HG03432 (cell line): ENCODE measurements at regions not wholly inside any gene's neighbourhood (a gene's known extent, or its start where the extent isn't known, plus 50 kb on each side); places are given as distances from the start of the nearest gene placed in this dataset.
A peak's percentile ranks its signal among the peaks of the same experiment; 100 is the strongest.

Source experiments
- ATAC-seq: cut with Tn5 transposase; IDR thresholded peaks from one replicate; pipeline ENCODE4 v1.9.1; 2021; ENCODE audit warnings: mild to moderate bottlenecking, moderate library complexity; ENCODE audit not compliant: unreplicated experiment

DNA sequence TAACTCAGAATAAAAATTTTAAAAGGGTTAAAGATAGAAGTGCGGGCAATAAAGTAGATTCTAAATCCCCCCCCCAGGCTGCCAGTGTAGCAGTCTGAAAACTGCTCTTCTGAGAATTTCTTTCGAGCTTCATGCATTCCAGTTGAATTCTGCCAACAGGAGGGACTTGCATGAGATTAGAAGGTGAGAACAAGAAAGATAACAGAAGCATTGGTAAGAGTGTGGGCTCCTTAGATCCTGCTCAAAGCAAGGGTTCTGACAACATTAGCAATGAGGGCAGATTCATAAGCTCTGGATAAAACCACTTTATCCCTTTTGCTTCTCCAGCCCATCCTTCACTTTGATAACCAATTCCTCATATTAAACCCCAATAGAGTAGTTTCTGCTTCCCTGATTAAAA, 235.9 kb upstream of the CDH6 start:
- no peak for ATAC-seq

DNA sequence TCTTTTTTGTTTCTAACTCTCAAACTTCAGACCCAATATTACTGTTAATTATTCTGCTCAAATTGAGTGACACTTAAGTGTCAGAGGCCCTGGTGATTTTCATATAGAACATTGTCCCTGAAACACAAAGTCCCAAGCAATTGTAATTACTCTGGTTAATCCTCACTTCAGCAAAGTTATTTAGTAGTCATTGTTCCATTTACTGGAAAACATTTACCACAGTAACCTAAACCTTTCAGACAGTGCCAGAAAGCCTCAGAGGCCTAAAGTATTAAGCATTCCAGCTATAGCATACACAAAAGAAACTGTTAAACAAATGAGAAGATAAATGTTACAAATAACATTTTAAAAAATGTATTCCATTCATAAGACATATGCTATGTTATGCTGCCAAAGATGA, 237.2 kb upstream of the CDH6 start:
- ATAC-seq = no peak

DNA sequence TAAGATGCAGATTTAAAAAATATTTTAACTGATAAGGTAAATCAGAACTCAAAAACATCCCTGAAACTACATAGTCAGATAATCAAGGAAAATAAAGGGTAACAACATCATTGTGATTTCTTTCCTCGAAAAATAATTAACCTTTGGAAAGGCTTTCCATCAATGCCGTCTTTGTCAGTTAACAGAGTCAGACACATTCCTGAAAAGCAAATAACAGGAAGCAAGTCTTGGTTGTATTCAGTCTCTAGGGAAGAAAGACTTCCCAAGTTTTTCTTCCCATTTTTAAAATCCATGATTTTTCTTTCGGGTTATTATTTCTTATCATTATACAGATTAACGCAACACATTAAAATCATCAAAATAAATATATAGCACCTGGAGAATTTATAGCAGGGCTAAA, 256.4 kb upstream of the CDH6 start:
- no peak for ATAC-seq

DNA sequence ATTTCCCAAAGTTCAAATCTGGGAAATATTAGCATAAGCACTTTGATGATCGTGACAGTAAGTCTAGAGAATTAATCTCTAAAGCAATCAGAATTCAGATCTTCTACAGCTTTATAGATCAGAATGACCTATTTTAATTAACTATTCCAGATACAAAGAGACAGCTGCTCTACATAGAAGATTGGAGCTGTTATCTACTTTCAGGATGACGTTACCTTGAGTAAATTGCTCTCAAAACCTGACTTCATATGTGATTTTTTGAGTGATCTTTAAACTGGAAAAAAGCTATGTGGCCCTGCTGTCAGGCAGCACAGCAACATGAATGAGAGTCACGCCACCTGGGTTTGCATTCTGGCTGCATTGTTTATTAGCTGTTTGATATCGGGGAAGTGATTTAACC, 259.9 kb upstream of the CDH6 start:
- ATAC-seq = no peak

DNA sequence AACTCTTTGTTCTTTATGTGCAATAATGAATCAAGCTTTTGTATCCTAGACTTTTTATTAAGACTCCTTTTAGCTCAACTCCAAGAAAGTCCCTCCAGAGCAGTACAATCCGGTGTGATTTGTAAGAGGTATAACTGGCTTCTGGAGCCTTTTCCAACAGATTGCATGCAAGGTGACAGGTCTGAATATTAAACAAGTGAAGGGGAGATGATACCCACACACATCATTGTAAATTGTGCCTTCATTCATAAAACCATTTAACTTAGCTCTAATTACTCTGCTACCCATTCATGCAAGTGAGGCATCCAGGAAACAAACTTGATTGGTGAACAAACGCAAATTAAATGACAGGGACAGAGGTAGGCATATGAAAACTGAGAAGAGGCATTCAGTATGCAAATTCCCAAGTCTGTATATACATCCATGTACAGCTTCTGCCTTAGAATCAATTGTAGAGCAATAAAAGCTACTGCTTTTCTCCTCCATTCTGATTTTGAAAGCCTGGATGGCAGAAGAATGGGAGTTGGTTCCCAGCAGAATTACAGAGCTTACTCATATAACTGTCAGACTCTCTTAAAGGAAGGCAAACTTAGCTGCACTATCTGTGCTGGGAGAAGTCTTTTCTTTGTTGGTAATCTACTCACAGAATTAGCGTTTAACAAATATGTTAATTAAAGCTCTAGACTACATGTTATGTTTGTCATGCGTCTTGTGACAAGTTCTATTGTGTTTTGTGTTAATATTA, 261.0 kb upstream of the CDH6 start:
- ATAC-seq = no peak

DNA sequence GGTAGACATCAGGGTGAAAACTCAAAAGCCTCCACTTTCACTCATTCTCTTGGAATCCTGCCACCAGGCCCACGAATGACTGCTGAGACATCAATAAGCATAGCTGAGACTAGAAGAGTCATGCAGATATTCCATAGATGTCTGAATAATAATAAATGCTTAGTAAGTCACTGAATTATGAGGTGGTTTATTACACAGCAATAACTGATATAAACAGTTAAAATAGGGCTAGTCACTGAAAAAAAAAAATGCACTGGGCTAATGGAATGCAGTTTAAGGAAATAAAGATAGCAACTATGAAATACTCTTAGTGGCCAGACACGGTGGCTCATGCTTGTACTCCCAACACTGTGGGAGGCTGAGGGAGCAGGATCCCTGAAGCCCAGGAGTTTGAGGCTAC, 262.8 kb upstream of the CDH6 start:
- ATAC-seq = no peak

DNA sequence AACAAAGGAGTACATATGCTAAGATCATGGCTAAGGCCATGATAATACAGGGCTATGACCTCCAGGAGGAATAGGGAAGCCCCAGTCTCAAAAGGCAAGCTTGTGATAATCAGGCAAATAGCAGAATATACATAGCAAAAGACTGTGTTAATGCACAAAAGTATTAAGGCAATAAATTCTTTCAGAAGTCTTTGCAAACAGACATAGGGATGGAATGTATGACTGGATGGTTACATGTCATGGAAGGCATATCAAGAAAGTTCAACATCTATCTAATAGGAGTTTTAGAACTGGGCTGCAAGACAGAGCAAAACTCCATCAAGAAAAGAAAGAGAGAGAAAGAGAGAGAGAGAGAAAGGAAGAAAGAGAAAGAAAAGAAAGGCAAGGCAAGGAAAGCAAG, 264.5 kb upstream of the CDH6 start:
- no peak for ATAC-seq

DNA sequence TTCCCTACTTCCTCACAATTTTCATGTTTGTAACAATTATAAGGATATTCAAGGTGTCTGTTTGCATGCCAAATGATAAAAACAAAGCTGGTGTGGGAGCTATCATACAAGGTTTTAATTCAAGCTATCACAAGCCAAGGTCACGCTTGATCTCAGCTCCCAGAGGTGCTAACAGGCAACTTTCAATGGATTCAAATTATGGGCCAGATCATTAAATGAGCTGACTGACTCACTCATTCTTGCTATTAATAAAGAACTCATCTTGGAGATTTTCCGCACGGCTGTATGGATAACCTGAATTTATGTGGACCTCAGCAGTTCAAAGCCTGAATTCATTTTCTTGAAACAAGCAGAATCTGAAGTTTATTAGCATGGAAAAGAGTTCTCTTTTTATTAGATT, 267.3 kb upstream of the CDH6 start:
- ATAC-seq = no peak

DNA sequence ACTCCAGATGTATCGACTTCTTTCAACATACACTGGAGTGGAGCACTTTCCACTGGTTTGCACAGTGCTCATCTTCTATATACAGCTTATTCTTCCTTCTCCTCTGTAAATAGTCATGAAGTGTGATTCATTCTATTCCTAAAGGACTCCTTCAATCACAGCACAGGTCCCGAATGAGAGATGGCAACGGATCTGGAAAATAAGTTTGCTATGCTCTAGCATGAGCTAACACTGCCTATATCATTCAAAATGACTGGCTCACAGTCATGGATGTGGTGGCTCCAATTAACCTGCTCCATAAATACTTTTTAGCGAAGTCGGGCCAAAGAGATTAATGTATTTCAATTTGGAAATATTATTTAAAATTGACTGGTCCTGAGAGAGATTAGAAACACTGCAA, 272.1 kb upstream of the CDH6 start:
- ATAC-seq = no peak

DNA sequence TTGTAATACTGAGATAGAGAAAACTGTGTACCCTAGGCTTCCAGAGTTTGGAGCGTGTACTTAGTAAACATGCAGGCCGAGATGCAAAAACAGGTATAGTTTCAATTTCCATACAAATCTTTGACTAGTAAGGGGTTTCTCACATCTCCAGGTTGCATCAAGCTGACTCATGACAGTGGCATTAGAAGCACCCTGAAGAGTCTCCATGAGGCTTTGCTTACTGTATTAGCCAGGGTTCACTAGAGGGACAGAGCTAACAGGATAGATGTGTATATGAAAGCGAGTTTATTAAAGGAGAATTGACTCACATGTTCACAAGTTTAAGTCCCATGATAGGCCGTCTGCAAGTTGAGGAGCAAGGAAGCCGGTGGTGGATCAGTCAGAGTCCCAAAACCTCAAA, 275.3 kb upstream of the CDH6 start:
- no peak for ATAC-seq

DNA sequence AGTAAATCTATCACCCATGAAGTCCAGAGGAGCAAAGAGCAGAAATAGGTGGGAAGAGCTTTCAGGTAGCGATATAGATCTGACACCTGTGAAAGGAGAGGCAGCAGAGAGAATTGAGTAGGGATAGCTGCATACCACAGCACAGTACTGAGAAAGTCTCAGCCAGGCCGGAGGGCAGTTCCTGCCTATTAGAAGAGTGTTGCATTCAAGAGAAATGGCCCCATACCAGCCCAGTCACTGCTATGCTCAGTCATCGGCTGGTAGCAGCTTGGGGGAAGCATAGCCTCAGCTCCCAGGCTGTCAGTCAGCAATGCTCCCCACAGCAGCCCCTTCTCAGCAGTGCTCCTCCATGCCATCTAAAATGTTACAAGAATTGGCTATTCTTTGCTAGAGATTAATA, 285.1 kb upstream of the CDH6 start:
- no peak for ATAC-seq

DNA sequence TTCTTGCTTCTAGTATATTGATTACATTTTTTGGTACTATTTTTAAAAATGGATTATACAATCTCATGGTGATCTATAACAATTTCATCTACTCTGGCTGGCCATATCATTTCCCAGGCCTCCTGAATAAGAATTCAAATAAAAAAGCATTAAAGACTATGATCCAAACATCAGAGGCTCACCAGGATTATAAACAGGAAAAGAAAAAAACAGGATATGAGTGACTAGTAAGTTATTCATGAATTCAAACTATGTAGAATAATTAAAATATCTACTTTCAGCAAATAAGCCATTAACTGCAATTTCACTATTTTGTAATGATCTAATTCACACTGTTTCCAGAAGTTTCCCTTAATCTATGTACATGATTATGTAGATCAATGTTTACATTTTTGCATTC, 293.1 kb upstream of the CDH6 start:
- ATAC-seq = no peak

DNA sequence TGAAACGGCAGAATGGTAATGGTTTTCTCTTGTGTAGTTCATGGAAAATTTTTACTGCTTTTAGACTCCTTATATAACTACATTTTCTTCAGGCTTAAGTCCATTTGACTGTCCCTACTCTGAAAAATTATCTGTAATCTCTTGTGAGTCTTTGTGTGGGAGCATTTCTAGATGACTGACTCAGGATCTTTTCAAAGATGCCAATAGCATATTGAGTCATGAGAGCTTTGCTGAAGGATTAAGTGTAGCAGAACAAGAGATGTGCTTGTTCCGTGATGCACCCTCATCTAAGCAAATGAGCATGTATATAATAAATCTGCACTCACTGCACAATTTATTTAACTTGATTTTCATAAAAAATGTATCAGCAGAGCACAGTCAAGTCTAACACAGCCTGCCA, 298.7 kb upstream of the CDH6 start:
- no peak for ATAC-seq

DNA sequence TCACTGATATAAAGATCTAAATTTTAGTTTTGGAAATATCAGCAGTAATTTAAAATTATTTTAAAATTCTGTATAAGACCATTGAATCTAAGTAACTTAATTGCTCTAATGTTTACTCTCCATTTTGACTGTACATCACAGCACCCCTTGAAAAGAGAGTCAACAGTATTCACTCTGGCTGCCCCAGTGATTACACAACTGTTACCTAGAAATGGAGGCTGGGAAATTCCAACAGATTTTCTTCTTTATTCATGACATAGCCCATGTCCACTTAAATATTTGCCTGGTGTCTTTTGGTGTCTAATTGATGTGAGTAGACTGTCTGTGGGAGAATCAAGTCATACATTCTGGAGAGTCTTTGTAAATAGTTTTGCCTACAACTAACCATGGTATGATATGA, 301.8 kb upstream of the CDH6 start:
- ATAC-seq = no peak

DNA sequence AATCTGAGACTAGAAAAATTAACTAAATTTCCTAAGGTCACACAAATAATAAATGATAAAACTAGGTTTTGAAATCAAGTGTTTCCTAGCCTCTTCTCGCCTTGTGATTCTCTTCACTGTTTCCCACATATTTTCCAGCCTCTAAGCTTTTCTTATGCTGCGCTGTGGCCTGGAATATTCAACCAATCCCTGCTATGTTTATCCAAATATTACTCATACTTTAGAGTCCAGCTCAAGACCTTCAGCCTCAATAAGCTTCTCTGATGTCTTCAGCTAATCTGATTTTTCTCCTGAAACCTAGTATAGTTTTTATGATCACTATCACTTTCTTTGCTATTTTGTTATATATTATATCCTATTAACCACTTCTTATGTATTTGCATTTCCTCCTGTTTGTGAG, 303.1 kb upstream of the CDH6 start:
- no peak for ATAC-seq

DNA sequence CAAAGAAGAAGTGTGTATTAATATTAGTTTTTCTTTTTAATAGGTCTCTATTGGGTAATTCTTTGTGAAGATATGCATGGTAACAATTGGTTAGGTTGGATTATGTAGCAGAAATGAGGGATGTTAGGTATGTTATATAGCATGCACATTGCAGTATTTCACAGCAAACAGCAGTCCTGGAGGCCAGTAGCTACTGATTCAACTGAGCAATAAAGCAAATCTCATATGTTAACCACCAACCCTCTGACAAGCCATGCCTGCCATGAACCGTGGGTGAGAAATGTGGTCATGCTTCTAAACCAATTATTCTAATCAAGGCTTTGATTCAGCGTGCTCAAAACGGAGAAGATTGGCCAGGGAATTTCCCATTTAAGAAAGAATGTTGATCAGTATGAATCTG, 313.0 kb upstream of the CDH6 start:
- ATAC-seq = no peak

DNA sequence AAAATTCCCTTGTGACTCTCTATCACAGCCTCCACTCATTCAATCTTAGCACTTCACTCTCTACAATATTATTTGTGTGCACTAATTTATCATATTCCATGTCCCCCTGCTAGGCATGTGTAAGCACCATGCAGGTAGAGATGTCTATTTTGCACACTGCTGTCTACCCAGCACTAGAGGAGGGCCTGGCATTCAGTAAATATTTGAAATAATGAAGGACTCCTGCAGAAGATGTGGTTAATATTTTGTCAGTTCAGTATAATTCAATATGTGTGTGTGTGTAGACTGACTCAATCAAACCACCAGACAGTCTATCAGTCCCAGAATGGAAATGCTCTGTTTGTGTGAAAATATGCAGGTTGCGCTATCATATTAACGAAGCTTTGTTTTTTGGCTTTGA, 313.6 kb upstream of the CDH6 start:
- ATAC-seq = no peak

DNA sequence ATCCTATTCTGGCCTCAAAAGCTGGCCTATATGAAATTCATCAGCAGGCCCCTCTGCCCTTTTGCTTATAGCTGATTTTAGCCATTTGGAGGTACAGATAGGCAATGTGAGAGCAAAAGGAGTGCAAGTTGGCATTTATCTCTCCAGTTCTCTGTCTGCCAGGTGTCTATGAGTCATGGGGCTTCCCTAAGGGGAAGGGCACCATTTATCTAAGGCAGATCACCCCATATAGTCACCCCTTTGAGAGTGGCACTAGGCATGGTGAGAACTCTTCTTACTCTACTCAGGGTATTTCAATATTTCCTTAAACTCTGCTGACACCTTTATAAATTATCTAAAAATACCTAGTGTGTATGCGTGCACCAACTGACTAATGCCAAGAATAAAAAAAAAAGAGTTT, 314.7 kb upstream of the CDH6 start:
- ATAC-seq = peak; percentile 58

DNA sequence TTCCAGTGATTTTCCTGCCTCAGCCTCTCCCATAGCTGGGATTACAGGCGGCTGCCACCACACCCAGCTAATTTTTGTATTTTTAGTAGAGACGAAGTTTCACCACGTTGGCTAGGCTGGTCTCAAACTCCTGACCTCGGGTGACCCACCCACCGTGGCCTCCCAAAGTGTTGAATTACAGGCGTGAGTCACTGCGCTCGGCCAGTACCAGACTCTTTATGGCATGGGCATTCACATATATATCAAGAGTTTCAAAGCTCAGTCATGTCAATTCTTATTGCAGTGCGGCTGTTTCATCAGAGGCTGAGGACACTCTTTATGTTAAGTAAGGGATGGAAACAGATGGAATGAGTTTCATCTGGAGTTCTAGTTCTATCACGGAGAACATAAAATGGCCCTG, 315.2 kb upstream of the CDH6 start:
- ATAC-seq = no peak

DNA sequence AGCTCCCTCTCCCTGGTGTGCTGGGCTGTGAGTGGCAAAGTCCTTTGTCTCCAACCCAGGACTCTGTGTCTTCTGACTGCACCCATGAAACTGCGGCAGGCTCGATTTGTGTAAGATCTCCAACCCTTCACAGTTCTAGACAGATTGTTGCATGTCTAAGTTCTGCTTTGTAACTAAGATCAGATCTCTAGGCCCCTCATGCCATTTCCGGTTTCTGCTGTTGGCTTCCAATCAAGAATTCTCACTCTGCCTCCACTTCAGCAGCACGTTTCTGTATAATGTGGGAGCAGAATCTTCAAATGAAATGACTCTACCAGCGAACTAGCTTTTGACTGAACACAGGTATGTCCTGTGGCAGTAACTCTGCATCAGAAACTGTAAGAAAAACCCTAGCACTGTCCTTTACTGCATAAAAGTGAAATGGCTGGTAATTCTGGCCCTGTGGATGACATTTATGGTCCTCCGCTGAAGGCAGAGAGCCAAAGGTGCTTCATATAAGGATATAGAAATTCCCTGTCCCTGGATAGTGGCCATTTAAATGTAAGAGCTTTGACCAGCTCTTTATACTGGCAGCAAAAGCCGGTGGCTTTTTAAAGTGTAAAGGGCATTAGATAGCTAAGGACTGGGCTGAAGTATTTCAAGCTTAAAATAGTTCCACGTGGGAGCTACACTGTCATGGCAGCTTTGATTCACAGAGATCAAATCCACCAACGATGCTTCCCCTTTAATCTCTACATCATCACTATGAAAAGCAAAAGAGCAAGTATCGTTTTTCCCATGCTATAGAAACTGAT, 319.0 kb upstream of the CDH6 start:
- no peak for ATAC-seq

DNA sequence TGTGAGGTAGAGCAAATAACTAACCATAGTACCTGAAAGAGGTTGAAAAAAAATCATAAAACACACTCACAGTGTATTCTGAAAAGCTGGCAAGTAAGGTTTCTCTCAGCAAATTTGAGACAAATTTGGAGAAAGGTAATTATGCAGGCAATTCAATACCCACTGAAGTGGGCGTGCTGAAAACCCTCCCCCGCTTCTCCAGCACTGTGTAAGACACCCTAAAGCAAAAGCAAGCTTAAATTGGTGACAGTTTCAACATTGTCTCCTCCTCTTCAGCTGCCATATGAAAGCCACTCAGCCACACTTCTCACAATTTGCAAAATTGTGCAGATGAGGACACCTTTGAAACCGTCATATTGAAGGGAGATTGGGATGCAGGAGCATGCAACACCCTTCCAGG, 322.3 kb upstream of the CDH6 start:
- no peak for ATAC-seq

DNA sequence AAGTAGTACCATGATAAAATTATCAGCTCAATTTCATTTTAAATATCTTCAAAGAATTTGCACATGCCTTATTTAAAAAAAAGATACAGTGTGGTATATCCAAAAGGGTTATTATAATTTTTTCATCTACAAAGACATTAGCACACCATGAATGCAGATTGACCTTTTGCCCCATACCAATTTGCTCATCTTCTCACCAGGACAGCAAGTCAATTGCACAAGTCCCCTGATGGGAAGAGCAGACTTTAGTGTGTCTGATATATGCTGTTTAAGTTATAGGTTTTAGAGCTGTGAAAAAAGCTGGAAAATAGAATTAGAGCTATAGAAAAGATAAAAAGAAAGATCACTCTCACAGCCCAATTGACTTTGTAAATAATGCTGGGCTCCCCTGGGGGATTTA, 325.8 kb upstream of the CDH6 start:
- ATAC-seq = no peak

DNA sequence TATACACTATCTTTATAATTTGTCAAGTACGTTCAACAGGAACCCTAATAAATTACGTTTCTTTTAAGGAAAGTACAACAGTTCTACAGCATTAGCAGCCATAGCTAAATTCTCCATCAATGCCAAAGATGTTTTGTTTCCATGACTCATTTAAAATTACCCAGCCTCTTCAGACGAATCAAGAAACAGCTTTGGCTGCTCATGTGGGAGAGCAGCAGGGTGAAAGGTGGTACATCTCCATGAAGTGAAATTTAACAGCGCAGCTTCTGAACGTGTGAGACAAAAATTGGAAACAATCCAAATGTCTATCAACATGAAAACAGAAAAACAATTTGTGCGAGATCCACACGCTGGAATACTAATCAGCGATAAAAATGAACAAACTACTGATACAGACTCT, 327.3 kb upstream of the CDH6 start:
- ATAC-seq = no peak
